ENCODE measurements at regions not wholly inside any gene's neighbourhood (a gene's known extent, or its start where the extent isn't known, plus 50 kb on each side); places are given as distances from the start of the nearest gene placed in this dataset.
"Not testable (repeated sequence)": the region's sequence is repeated elsewhere in the genome, so short reads cannot be mapped to it uniquely, and the experiment has no call there.

- no peak for DNase-seq (ENCODE audit: low read depth in 4 of 4, low spot score in 2 of 4)
Measured at GRCh38 chr4:23423540-23423939, 466.3 kb downstream of the PPARGC1A start.

GRCh38 chr4:23422878-23423277 is 467.0 kb downstream of the PPARGC1A start:
- no peak for DNase-seq (ENCODE audit: low read depth in 4 of 4, low spot score in 2 of 4)

- DNase-seq (ENCODE audit: low read depth in 4 of 4, low spot score in 2 of 4): peak in 2 of 4 donors; percentile 28 to 41
Measured at GRCh38 chr4:23413631-23414030, 476.2 kb downstream of the PPARGC1A start.

- DNase-seq (ENCODE audit: low read depth in 4 of 4, low spot score in 2 of 4): peak in 2 of 4 donors; percentile 9 to 15
Measured at GRCh38 chr4:23412701-23413100, 477.1 kb downstream of the PPARGC1A start.

GRCh38 chr4:23408913-23409312 is 480.9 kb downstream of the PPARGC1A start:
- not testable (repeated sequence) for DNase-seq (ENCODE audit: low read depth in 4 of 4, low spot score in 2 of 4)

- DNase-seq (ENCODE audit: low read depth in 4 of 4, low spot score in 2 of 4): no peak
Measured at GRCh38 chr4:23401572-23401971, 488.3 kb downstream of the PPARGC1A start.

- no peak for DNase-seq (ENCODE audit: low read depth in 4 of 4, low spot score in 2 of 4)
Measured at GRCh38 chr4:23392860-23393458, 496.9 kb downstream of the PPARGC1A start.

- no peak for DNase-seq (ENCODE audit: low read depth in 4 of 4, low spot score in 2 of 4)
Measured at GRCh38 chr4:23390246-23390645, 499.6 kb downstream of the PPARGC1A start.

- no peak for DNase-seq (ENCODE audit: low read depth in 4 of 4, low spot score in 2 of 4)
Measured at GRCh38 chr4:23388699-23389395, 501.0 kb downstream of the PPARGC1A start.

GRCh38 chr4:23388255-23388654 is 501.6 kb downstream of the PPARGC1A start:
- no peak for DNase-seq (ENCODE audit: low read depth in 4 of 4, low spot score in 2 of 4)

- DNase-seq (ENCODE audit: low read depth in 4 of 4, low spot score in 2 of 4): no peak
Measured at GRCh38 chr4:23384741-23385140, 505.1 kb downstream of the PPARGC1A start.

- no peak for DNase-seq (ENCODE audit: low read depth in 4 of 4, low spot score in 2 of 4)
Measured at GRCh38 chr4:23382879-23383278, 507.0 kb downstream of the PPARGC1A start.

GRCh38 chr4:23374259-23374658 is 515.6 kb downstream of the PPARGC1A start:
- DNase-seq (ENCODE audit: low read depth in 4 of 4, low spot score in 2 of 4): no peak

GRCh38 chr4:23373261-23373660 is 516.6 kb downstream of the PPARGC1A start:
- DNase-seq (ENCODE audit: low read depth in 4 of 4, low spot score in 2 of 4): no peak

- DNase-seq (ENCODE audit: low read depth in 4 of 4, low spot score in 2 of 4): no peak
Measured at GRCh38 chr4:23371533-23371932, 518.3 kb downstream of the PPARGC1A start.

GRCh38 chr4:23369331-23369730 is 520.5 kb downstream of the PPARGC1A start:
- peak in 2 of 4 donors; percentile 6 to 32 for DNase-seq (ENCODE audit: low read depth in 4 of 4, low spot score in 2 of 4)

- no peak for DNase-seq (ENCODE audit: low read depth in 4 of 4, low spot score in 2 of 4)
Measured at GRCh38 chr4:23368081-23368697, 521.7 kb downstream of the PPARGC1A start.

- DNase-seq (ENCODE audit: low read depth in 4 of 4, low spot score in 2 of 4): no peak
Measured at GRCh38 chr4:23366557-23366906, 523.3 kb downstream of the PPARGC1A start.

- DNase-seq (ENCODE audit: low read depth in 4 of 4, low spot score in 2 of 4): no peak
Measured at GRCh38 chr4:23365871-23366556, 523.8 kb downstream of the PPARGC1A start.

GRCh38 chr4:23365086-23365485 is 524.8 kb downstream of the PPARGC1A start:
- no peak for DNase-seq (ENCODE audit: low read depth in 4 of 4, low spot score in 2 of 4)

GRCh38 chr4:23364167-23364566 is 525.7 kb downstream of the PPARGC1A start:
- no peak for DNase-seq (ENCODE audit: low read depth in 4 of 4, low spot score in 2 of 4)
